ENCODE measurements at regions not wholly inside any gene's neighbourhood (a gene's known extent, or its start where the extent isn't known, plus 50 kb on each side); places are given as distances from the start of the nearest gene placed in this dataset.

DNA sequence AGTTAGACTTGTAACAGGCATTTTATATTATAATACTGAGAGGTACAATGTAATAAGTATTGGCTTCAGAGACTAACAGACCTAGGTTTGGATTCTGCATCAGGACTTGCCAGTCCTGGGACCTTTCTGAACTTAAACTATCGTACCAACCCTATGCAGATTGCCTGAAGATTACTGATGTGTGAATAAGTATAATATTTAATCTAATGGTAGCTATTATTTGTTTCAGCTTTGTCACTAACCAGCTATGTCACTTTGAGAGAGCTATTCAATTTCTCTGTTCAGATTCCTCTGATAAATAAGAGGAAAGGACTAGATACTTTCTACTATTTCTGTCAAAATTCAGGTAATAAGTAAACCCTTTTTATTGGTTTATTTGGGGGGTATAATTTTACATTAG is 184.4 kb upstream of the NECTIN3 start:
- TF ChIP-seq, protein P1, sequence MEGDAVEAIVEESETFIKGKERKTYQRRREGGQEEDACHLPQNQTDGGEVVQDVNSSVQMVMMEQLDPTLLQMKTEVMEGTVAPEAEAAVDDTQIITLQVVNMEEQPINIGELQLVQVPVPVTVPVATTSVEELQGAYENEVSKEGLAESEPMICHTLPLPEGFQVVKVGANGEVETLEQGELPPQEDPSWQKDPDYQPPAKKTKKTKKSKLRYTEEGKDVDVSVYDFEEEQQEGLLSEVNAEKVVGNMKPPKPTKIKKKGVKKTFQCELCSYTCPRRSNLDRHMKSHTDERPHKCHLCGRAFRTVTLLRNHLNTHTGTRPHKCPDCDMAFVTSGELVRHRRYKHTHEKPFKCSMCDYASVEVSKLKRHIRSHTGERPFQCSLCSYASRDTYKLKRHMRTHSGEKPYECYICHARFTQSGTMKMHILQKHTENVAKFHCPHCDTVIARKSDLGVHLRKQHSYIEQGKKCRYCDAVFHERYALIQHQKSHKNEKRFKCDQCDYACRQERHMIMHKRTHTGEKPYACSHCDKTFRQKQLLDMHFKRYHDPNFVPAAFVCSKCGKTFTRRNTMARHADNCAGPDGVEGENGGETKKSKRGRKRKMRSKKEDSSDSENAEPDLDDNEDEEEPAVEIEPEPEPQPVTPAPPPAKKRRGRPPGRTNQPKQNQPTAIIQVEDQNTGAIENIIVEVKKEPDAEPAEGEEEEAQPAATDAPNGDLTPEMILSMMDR (conservative IDR thresholded peaks at IDR 0.05; ENCODE audit: low read depth, low read length) = no peak
- no peak for TF ChIP-seq EZH2phosphoT487 (IDR thresholded peaks at IDR 0.05; ENCODE audit: borderline replicate concordance, low read length)

Data from PC-3 (cell line).